Activated gamma-delta T cell treated with anti-CD3 and anti-CD28 coated beads, Interleukin-2, amount 50 U/mL, for 16 hours (primary cell): ENCODE measurements at regions not wholly inside any gene's neighbourhood (a gene's known extent, or its start where the extent isn't known, plus 50 kb on each side); places are given as distances from the start of the nearest gene placed in this dataset.
"Not testable (repeated sequence)": the region's sequence is repeated elsewhere in the genome, so short reads cannot be mapped to it uniquely, and the experiment has no call there.

Experiments
- DNase-seq: peaks from one replicate; pipeline ENCODE4 v3.0.0-alpha.2; 2020; ENCODE audit warnings: low read depth

DNA sequence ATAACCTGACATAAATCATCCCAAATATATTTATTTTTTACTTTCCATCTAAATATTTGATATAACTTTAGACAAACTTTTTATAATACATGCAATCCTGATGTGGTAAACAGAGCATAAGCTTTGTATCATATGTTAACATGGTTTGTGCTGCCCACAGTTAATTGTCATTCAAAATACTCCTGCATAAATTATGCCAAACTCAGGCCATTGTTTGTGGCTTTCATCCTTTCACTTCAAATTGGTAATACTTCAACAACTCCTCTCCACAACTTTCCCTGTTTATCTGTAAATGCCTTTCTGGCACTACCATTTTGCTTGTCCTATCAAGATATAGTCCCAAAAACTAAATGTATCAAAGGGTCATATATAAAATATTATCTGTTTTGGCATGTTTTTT is 586.7 kb downstream of the HINT1 start:
- no peak for DNase-seq

DNA sequence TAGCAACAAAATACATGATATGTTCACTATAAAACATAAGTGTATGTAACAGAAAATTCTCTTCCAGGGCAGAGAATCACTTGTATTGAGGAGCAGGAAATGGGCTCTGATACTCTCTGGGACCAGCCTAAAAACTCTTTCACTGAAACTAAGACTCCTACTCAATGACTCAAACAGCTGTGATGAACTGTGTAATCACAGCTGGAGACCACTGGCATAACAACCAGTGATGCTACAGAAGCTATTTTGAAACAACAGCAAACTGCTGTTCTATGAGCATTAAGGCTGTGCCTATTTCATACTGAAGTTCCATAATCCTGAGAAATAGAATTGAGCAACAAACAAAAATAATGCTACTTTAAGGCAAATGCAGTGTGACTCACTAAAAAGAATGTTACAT is 594.0 kb downstream of the HINT1 start:
- no peak for DNase-seq

DNA sequence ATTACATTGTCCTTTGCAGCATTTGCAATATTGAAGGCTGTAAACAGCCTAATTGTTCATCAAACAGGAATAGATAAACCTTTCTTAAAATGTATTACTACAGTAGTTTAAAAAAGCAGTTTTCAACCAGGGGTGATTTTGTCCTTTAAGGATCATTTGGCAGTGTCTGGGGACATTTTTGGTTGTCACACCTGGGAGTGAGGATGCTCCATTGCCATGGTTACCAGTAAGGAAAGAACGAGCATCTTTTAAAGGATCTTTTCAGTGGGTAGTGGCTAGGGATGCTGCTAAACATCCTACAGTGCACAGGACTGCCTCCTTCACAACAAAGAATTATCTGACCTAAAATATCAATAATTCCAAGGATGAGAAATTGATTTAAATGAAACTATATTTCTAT is 596.3 kb downstream of the HINT1 start:
- DNase-seq = no peak

GRCh38 chr5:130555429-130555828 is 609.6 kb downstream of the HINT1 start:
- DNase-seq = no peak

DNA sequence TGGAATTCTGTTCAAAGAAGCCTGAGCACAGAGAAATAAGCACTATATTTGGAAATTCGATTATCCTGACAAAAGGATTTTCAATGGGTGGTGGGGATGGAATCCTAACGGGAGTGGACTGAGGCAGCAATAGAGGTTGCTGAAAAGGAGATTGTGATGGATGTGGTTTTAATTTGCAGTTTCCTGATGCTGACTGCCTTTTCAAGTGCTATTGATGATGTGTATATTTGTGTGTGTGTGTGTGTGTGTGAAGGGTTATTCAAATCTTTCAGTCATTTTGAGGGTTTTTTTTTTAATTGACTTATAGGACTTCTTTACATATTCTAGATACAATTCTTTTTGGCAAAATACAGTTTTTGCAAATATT is 614.5 kb downstream of the HINT1 start:
- DNase-seq = no peak

DNA sequence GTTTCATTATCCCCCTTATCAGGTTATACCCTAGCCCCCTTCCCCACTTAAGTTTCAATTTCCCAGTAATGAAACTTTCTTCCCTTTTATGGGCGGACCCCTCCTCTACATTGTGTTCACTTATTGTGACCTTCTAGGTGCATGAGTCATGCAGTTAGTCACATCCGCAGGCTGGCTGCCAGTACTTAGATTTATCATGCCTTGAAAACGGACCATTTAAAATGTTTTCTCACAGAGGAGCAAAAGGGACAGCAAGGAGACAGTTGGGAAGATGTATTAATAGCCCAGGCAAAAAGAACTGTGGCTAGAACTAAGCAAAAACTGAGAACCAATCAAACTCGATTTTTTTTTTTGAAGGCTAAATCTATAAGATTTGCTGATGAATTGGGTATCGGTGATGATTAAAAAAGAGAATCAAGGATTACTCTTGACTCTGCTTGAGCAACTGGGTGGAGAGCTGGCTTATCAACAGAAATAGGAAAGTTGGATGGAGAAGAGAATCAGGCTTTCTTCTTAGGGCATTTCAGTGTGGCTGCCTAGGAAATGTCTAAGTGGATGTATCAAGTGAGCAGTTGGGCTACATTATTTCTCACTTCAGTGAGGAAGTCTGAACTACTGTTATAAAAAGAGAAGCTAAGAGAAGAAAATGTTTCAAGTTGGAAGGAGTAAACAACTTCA is 615.0 kb downstream of the HINT1 start:
- no peak for DNase-seq

GRCh38 chr5:130546211-130546610 is 618.8 kb downstream of the HINT1 start:
- DNase-seq = no peak

GRCh38 chr5:130545291-130545690 is 619.8 kb downstream of the HINT1 start:
- no peak for DNase-seq

- no peak for DNase-seq
These were observed 623.3 kb downstream of the HINT1 start for GRCh38 chr5:130541617-130542221.

DNA sequence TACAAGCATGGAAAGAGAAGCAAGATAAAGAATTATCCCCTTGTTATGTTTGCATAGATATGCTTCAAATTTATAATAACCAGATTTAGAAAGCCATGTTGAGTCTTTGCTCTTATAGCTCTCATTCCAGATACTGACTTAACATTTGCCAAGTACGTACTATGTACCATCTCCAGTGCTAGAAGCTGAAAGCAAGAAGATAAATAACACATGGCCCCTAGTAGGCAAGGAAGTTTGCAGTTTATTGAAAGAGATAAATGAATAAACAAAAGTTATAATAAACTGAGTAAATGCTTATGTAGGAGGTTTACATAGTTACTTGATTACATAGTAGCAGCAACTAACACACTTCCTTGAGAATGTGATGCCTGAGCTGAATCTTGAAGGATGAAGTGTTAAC is 628.4 kb downstream of the HINT1 start:
- no peak for DNase-seq

DNA sequence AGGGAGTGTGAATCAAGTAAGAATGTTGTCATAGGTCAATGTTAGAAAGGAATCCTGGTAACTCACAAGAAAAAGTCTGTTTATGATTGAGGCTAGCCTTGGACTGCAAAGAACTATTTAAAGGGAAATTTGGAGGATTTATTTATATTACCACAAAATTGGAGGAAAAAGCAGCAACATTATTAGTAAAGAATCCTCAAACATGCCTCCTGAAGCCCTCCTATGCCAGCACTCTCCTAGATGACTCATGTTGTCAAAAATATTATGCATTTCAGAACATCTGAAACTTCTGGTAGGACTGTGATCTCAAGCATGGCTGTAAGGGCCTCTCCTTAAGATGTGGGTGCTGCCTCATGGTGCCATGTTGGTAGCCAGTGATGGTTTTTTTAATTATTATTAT is 628.5 kb downstream of the CHSY3 start:
- no peak for DNase-seq

- no peak for DNase-seq
These were observed 625.5 kb downstream of the CHSY3 start for GRCh38 chr5:130529511-130530485.

DNA sequence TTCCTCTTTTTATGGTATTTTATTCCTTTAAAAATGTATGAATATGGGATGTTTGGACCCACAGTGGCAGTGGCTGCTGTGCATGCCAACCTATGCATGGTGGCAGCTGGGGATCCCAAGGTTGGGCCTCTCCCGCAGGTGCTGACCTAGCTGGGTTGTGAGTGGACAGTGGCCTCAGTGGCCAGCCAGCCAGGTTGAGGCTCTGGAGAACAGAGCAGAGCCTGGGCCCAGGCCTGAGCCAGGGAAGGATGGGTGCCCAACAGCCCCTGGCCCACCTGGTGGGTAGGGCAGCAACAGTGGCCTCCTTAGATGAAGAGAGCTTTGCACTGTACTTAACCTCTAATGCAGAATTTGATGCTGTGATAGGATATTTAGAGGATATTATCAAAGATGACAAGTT is 624.8 kb downstream of the CHSY3 start:
- DNase-seq = no peak

DNA sequence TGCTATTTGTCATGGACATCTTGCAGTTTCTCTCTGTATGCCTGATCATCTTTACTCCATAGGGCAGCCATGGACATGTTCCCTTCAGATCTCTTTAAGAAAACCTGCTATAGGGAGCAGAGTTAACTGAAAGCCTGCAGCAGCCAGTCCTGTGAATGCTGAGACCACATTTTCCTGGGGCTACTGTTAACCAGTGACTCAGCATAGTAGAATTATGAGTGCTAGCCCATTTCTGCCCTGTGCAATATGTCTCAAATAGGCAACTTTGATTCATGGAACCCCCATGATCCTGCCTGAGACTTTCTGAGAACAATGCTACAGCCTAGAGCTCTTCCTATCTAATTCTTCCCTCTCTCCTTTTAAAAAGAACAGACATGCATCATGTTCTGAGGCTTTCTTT is 624.2 kb downstream of the CHSY3 start:
- no peak for DNase-seq

- no peak for DNase-seq
These were observed 622.4 kb downstream of the CHSY3 start for GRCh38 chr5:130526708-130527107.

- no peak for DNase-seq
These were observed 615.9 kb downstream of the CHSY3 start for GRCh38 chr5:130520211-130520610.

- no peak for DNase-seq
These were observed 610.9 kb downstream of the CHSY3 start for GRCh38 chr5:130514984-130515690.

- DNase-seq = no peak
These were observed 598.4 kb downstream of the CHSY3 start for GRCh38 chr5:130502702-130503101.

DNA sequence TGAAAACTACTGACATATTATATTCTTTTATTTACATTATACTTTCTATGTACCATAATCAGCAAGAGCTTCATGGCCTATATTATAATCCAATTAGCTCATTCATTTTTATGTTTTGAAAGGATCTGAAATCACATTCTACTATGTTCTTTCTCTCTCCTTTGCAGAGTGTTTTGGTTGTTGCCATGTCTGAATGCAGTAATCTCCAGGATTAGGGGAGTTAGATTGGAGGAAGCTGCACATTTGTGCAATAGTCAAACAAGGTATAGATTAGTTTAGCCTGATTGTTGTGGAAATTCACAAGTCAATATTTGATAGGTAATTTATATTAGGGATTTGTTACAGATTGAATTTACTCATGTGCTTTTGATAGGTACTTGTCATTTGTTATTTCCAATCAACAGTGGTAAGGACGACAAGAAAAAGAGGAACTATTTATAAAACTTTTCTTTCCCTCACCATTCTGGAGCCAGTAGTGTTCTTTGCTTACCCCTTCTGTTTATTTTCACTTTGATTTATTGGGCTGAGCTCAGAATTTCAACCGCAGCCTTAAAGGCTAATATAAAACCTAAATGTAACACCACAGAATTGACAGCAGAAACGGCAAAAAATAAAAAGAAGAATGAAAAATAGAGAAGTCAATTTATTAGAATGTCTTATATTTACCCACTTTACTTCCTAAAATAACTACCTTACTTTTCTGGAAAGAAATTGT is 597.0 kb downstream of the CHSY3 start:
- no peak for DNase-seq

GRCh38 chr5:130500495-130500894 is 596.2 kb downstream of the CHSY3 start:
- not testable (repeated sequence) for DNase-seq

DNA sequence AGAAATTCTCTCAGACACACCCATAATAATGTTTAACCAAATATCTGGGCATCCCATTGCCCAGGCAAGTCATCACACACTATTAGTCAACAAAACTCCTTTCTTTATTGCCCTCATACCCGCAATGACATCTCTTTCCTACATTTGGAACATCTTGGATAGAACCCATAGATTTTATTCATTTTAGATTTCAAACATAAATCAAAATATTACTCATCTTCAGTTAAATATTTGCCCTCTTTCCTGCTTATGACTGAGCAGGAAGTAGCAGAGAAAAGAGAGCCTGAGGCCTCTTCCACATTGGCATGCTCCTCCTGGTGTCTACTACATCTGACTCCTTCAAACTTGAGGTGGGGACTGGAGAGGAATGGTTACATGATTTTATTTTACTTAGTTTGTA is 592.0 kb downstream of the CHSY3 start:
- DNase-seq = no peak

DNA sequence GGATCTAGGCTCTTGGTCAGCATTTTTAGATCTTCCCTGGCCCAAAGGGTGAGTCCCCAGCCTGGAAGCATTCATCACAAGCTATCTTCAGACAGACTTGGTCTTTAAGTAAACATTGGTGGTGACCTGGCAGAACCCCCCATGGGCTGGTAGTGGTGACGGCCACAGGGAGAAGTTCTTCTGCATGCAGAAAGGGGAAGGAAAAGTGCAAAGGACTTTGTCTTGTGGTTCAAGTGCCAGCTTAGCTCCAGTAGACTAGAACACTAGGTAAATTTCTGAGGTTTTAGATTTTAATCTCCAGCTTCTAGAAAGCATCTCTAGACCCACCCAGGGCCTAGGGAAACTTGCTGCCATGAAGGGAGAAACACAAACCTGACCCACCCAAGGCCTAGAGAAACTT is 584.0 kb downstream of the CHSY3 start:
- DNase-seq = no peak
